Sigmoid colon (tissue), 6 donors: ENCODE measurements at regions not wholly inside any gene's neighbourhood (a gene's known extent, or its start where the extent isn't known, plus 50 kb on each side); places are given as distances from the start of the nearest gene placed in this dataset.

ENCODE experiments used
- DNase-seq: peaks from one replicate; pipeline ENCODE4 v3.0.0-alpha.2; 2019
- H3K27ac ChIP-seq, 4 donors: fragments of 200-600 bp; sonication (generic); one replicate each; pipeline ENCODE4 v1.5.1; 2016 to 2019; ENCODE audit warnings: mild to moderate bottlenecking in 1 of 4
- H3K27me3 ChIP-seq, 3 donors: fragments of 200-600 bp; sonication (generic); one replicate each; pipeline ENCODE4 v1.5.1; 2019; ENCODE audit warnings: mild to moderate bottlenecking in 1 of 3
- H3K36me3 ChIP-seq, 4 donors: fragments of 200-600 bp; sonication (generic); one replicate each; pipeline ENCODE4 v1.5.1; 2016 to 2019
- H3K4me1 ChIP-seq, 4 donors: fragments of 200-600 bp; sonication (generic); one replicate each; pipeline ENCODE4 v1.5.1; 2017 to 2019
- H3K4me3 ChIP-seq, 4 donors: fragments of 200-600 bp; sonication (generic); one replicate each; pipeline ENCODE4 v1.5.1; 2017 to 2019; ENCODE audit warnings: mild to moderate bottlenecking in 2 of 4, moderate library complexity in 1 of 4
- H3K9me3 ChIP-seq, 4 donors: fragments of 200-600 bp in 3 of 4; sonication (generic) in 3 of 4; one replicate each; pipeline versions ENCODE4 v1.5.1 to v1.6.1; 2013 to 2019
- EP300 ChIP-seq, 4 donors: sonication (generic); formaldehyde crosslinking; IDR thresholded peaks; one replicate each; pipeline ENCODE4 v1.6.1; 2017; ENCODE audit warnings: antibody characterized with exemption in 4 of 4
- POLR2A ChIP-seq, 2 donors: fragments of 450-650 bp; IDR thresholded peaks; one replicate each; pipeline ENCODE4 v1.6.1; 2016; ENCODE audit warnings: antibody characterized with exemption in 2 of 2, mild to moderate bottlenecking in 2 of 2, moderate library complexity in 2 of 2
- POLR2AphosphoS5 ChIP-seq, 4 donors: sonication (generic); formaldehyde crosslinking; IDR thresholded peaks; one replicate each; pipeline ENCODE4 v1.6.1; 2017; ENCODE audit warnings: antibody characterized with exemption in 4 of 4
- WGBS, 2 donors: extraction: QIAGEN DNeasy Blood & Tissue Kit; methylation state at CpG; one replicate each; pipeline ENCODE4 v1.1.7; 2013; 5-methylcytosine and 5-hydroxymethylcytosine counted together
- intact Hi-C: fragments of 100-400 bp; cut with DNase I; formaldehyde crosslinking; loops from one replicate; pipeline ENCODE4 v1.15.1; 2023
- TF ChIP-seq, protein P1 (sequence below), 4 experiments: fragments of 450-650 bp in 3 of 4; fragments of 200-600 bp in 1 of 4; IDR thresholded peaks; one replicate each; pipeline ENCODE4 v1.5.1; 2016 to 2019; ENCODE audit warnings: antibody characterized with exemption in 4 of 4, mild to moderate bottlenecking in 3 of 4, moderate library complexity in 2 of 4
- donor health status: healthy with polysubstance abuse.
- donor health status: healthy.

DNA sequence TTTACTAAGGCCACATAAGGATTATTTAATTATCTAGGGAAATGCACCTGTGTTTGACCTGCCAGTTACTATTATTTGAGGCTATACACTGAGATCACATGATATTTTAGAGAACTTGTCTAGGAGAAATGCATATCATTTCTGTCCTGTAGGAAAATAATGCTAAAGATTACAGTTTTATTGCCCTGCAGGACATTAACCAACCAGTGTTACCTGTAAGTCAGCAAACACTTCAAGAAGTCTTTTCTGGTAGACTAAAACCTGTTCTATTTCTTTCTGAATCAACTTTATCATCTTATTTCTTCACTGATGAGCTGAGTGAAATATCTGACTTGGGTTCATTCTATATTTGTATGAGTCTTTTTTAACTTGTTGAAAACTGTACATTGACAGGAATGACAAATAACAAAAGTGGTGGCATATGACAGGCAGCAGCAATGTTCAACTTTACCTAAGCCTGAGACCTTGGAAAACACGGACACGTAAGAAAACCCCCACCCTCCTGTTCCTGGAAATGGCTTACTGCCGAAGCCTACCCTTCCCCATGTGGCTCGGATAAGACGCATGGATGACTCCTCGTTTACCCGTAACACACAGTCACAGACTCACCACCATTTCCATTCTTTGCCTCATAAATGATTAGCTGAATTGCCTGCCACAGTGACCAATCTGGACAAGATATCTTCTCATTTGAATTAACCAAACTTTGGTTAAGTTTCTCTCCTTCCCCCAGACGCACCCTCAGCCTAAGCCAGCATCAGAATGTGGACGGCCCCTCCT is 118.0 kb upstream of the CD93 start:
- Histone ChIP-seq H3K36me3 (no peaks in the 10 kb centered on the region), H3K27ac (peak overlapping the region in 2 of 4 donors; percentile 72 to 79), H3K4me3 (no peak overlapping the region), H3K9me3 (no peaks in the 10 kb centered on the region), H3K4me1 (peaks cover 0 to 45% (median 38%) of the 10 kb centered on the region in 4 donors), H3K27me3 (no peaks in the 10 kb centered on the region)
- no peak for DNase-seq
- intact Hi-C loops, result loop anchor here (10.0 kb wide), 1 partner anchor 151 kb away; the partner anchor contains the start of gene NXT1
- no peak for TF ChIP-seq POLR2A (IDR thresholded peaks at IDR 0.05)
- TF ChIP-seq, protein P1, sequence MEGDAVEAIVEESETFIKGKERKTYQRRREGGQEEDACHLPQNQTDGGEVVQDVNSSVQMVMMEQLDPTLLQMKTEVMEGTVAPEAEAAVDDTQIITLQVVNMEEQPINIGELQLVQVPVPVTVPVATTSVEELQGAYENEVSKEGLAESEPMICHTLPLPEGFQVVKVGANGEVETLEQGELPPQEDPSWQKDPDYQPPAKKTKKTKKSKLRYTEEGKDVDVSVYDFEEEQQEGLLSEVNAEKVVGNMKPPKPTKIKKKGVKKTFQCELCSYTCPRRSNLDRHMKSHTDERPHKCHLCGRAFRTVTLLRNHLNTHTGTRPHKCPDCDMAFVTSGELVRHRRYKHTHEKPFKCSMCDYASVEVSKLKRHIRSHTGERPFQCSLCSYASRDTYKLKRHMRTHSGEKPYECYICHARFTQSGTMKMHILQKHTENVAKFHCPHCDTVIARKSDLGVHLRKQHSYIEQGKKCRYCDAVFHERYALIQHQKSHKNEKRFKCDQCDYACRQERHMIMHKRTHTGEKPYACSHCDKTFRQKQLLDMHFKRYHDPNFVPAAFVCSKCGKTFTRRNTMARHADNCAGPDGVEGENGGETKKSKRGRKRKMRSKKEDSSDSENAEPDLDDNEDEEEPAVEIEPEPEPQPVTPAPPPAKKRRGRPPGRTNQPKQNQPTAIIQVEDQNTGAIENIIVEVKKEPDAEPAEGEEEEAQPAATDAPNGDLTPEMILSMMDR (IDR thresholded peaks at IDR 0.05), result no peak
- no peak for TF ChIP-seq POLR2AphosphoS5 (IDR thresholded peaks at IDR 0.05)
- no peak for TF ChIP-seq EP300 (IDR thresholded peaks at IDR 0.05)
- 85 to 92% methylated on average over 9 of the region's 9 CpGs for WGBS, 2 donors

DNA sequence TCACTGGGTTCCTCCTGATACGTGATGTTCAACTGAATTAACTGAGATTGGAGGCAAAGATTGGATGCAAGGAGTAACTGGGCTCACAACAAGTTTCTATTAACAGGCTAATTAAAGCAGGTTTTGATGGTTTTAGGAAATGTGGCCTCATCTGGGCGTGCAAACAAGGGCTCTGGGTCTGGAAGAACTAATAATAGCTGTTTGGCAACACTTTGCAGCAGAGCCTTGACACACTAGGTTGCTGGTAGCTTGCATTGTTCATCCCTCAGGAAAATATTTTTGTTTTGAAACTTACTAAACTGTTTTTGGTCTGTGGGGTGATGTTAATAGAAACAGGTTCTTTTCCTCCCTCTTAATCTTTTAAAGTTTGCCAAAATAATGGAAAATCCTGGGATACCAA is 117.2 kb upstream of the CD93 start:
- Histone ChIP-seq H3K4me1 (peaks cover 0 to 45% (median 38%) of the 10 kb centered on the region in 4 donors), H3K36me3 (no peaks in the 10 kb centered on the region), H3K9me3 (no peaks in the 10 kb centered on the region), H3K27ac (no peak overlapping the region), H3K4me3 (no peak overlapping the region), H3K27me3 (no peaks in the 10 kb centered on the region)
- 70 to 75% methylated on average over 2 of the region's 2 CpGs for WGBS, 2 donors
- intact Hi-C loops, result loop anchor here (10.0 kb wide), 1 partner anchor 151 kb away; the partner anchor contains the start of gene NXT1
- TF ChIP-seq EP300 (IDR thresholded peaks at IDR 0.05) (no peak), POLR2A (IDR thresholded peaks at IDR 0.05) (no peak), POLR2AphosphoS5 (IDR thresholded peaks at IDR 0.05) (no peak)
- TF ChIP-seq, protein P1 (IDR thresholded peaks at IDR 0.05), result no peak
- no peak for DNase-seq

DNA sequence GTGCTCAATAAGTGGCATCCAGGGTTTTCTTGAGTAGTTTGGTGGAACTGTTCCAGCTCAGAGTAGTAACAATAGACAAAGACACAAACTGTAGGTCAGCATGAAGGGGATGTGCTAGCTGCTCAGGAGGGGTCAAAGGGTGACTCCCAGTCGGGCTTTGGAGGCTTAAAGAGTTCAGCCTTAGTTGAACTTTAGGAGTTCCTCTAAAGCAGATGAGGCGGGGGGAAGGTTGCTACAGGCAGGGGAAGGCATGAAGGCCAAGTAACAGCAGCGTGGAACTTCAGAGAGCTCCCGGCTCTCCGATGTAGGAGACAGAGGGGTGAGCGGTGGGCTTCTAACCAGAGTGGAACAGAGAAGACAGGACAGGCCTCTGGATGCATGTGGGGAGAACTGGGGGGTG is 115.5 kb upstream of the CD93 start:
- H3K27me3 ChIP-seq, result no peaks in the 10 kb centered on the region
- intact Hi-C loops, result loop anchor here (10.0 kb wide), 1 partner anchor 153 kb away; the partner anchor contains the start of gene NXT1
- no peak for TF ChIP-seq POLR2A (IDR thresholded peaks at IDR 0.05)
- no peak for TF ChIP-seq EP300 (IDR thresholded peaks at IDR 0.05)
- TF ChIP-seq, protein P1 (IDR thresholded peaks at IDR 0.05), result no peak
- TF ChIP-seq POLR2AphosphoS5 (IDR thresholded peaks at IDR 0.05), result no peak
- no peak overlapping the region for H3K4me3 ChIP-seq
- DNase-seq, result no peak
- 86 to 88% methylated on average over 6 of the region's 6 CpGs for WGBS, 2 donors
- no peak overlapping the region for H3K27ac ChIP-seq
- peaks cover 0 to 41% (median 37%) of the 10 kb centered on the region in 4 donors for H3K4me1 ChIP-seq
- no peaks in the 10 kb centered on the region for H3K36me3 ChIP-seq
- H3K9me3 ChIP-seq, result no peaks in the 10 kb centered on the region

DNA sequence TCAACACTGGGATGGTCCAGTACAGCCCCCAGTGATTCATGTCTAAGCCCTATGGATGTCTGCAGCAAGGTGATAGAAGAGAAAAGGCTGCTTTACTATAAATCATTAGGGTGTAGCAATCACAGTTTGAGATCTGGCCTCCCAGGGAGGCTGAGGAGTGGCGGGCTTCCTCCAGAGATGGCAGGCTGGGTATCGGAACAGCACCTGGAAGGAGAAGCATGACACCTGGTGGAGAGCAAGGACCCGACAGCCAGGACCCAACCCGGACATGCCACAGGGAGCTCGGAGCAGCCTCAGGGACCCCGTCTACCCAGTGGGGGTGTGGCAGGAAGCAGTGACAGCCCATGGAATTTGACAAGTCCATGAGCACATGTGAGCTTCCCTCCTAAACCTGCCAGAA is 114.8 kb upstream of the CD93 start:
- no peak overlapping the region for H3K27ac ChIP-seq
- peaks cover 0 to 34% (median 30%) of the 10 kb centered on the region in 4 donors for H3K4me1 ChIP-seq
- H3K4me3 ChIP-seq, result no peak overlapping the region
- intact Hi-C loops, result loop anchor here (10.0 kb wide), 1 partner anchor 154 kb away; the partner anchor contains the start of gene NXT1
- H3K27me3 ChIP-seq, result no peaks in the 10 kb centered on the region
- no peak for DNase-seq
- TF ChIP-seq EP300 (IDR thresholded peaks at IDR 0.05) (no peak), POLR2A (IDR thresholded peaks at IDR 0.05) (no peak), POLR2AphosphoS5 (IDR thresholded peaks at IDR 0.05) (no peak)
- TF ChIP-seq, protein P1 (IDR thresholded peaks at IDR 0.05), result no peak
- WGBS, 2 donors, result 13 to 37% methylated on average over 6 of the region's 6 CpGs
- no peaks in the 10 kb centered on the region for H3K9me3 ChIP-seq
- no peaks in the 10 kb centered on the region for H3K36me3 ChIP-seq
